Suprapubic skin (tissue), 4 donors: ENCODE measurements at regions not wholly inside any gene's neighbourhood (a gene's known extent, or its start where the extent isn't known, plus 50 kb on each side); places are given as distances from the start of the nearest gene placed in this dataset.

Experiments used
- DNase-seq, 2 donors: peaks; one replicate each; pipeline ENCODE4 v3.0.0-alpha.2; 2019; ENCODE audit warnings: low spot score in 2 of 2
- H3K27ac ChIP-seq: fragments of 200-600 bp; sonication (generic); one replicate; pipeline ENCODE4 v1.5.1; 2019
- H3K27me3 ChIP-seq: fragments of 200-600 bp; sonication (generic); one replicate; pipeline ENCODE4 v1.5.1; 2019
- H3K36me3 ChIP-seq: fragments of 200-600 bp; sonication (generic); one replicate; pipeline ENCODE4 v1.5.1; 2019
- H3K4me1 ChIP-seq: fragments of 200-600 bp; sonication (generic); one replicate; pipeline ENCODE4 v1.5.1; 2019
- H3K4me3 ChIP-seq: fragments of 200-600 bp; sonication (generic); one replicate; pipeline ENCODE4 v1.5.1; 2019; ENCODE audit warnings: mild to moderate bottlenecking
- H3K9me3 ChIP-seq: fragments of 200-600 bp; sonication (generic); one replicate; pipeline ENCODE4 v1.5.1; 2019
- CTCF ChIP-seq, 2 donors: fragments of 200-600 bp in 1 of 2; fragments of 450-650 bp in 1 of 2; sonication (generic) in 1 of 2; IDR thresholded peaks; one replicate each; pipeline ENCODE4 v1.5.1; 2016 to 2019; ENCODE audit warnings: antibody characterized with exemption in 2 of 2, mild to moderate bottlenecking in 1 of 2, moderate library complexity in 1 of 2
- EP300 ChIP-seq: sonication (generic); formaldehyde crosslinking; IDR thresholded peaks from one replicate; pipeline ENCODE4 v1.6.1; 2017; ENCODE audit warnings: antibody characterized with exemption
- POLR2A ChIP-seq, 2 donors: fragments of 450-650 bp; IDR thresholded peaks; one replicate each; pipeline ENCODE4 v1.6.1; 2017; ENCODE audit warnings: antibody characterized with exemption in 2 of 2, mild to moderate bottlenecking in 2 of 2, moderate library complexity in 2 of 2
- POLR2AphosphoS5 ChIP-seq, 3 donors: sonication (generic); formaldehyde crosslinking; IDR thresholded peaks; one replicate each; pipeline ENCODE4 v1.6.1; 2017; ENCODE audit warnings: antibody characterized with exemption in 3 of 3
- WGBS: methylation state at CpG from one replicate; pipeline ENCODE4 v1.1.5; 2018; 5-methylcytosine and 5-hydroxymethylcytosine counted together

DNA sequence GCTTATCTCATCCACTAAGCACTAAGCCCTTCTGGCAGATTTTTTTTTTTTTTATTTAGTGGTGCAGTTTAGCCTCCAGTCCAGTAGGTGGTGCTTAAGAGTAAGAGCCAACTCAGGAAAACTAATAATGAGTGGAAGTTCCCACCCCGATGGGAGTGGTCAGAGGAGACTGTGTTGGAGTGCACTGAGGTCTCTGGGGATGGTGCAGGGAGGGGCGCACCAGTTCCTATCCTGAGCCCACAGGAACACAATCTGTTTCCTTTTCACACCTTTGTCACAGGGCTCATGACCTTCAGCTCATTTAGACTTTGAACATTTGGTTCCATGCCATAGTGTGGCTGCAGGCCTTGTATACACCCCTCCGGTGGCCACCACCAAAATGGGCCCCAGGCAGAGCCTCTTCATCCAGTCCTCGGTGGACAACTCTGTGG lies 367.4 kb downstream of the SPRY2 start:
- no peaks in the 10 kb centered on the region for H3K9me3 ChIP-seq
- TF ChIP-seq CTCF (IDR thresholded peaks at IDR 0.05) (peak; percentile 2 to 35), POLR2AphosphoS5 (IDR thresholded peaks at IDR 0.05) (peak in 1 of 3 donors; percentile 34), POLR2A (IDR thresholded peaks at IDR 0.05) (no peak)
- no peak overlapping the region for H3K4me3 ChIP-seq
- no peaks in the 10 kb centered on the region for H3K4me1 ChIP-seq
- DNase-seq: peak in 1 of 2 donors; percentile 68
- H3K27me3 ChIP-seq: no peaks in the 10 kb centered on the region
- 94% methylated on average over 4 of the region's 4 CpGs for WGBS
- H3K36me3 ChIP-seq: no peaks in the 10 kb centered on the region
- no peak overlapping the region for H3K27ac ChIP-seq

GRCh38 chr13:79972066-79972569 lies 368.8 kb downstream of the SPRY2 start:
- 62% methylated on average over 2 of the region's 2 CpGs for whole genome bisulfite sequencing
- Histone ChIP-seq H3K4me3 (no peak overlapping the region), H3K27ac (no peak overlapping the region), H3K4me1 (no peaks in the 10 kb centered on the region), H3K9me3 (no peaks in the 10 kb centered on the region), H3K36me3 (no peaks in the 10 kb centered on the region), H3K27me3 (no peaks in the 10 kb centered on the region)
- TF ChIP-seq CTCF (IDR thresholded peaks at IDR 0.05) (no peak), POLR2A (IDR thresholded peaks at IDR 0.05) (no peak), EP300 (no peak), POLR2AphosphoS5 (IDR thresholded peaks at IDR 0.05) (no peak)
- no peak for DNase-seq

DNA sequence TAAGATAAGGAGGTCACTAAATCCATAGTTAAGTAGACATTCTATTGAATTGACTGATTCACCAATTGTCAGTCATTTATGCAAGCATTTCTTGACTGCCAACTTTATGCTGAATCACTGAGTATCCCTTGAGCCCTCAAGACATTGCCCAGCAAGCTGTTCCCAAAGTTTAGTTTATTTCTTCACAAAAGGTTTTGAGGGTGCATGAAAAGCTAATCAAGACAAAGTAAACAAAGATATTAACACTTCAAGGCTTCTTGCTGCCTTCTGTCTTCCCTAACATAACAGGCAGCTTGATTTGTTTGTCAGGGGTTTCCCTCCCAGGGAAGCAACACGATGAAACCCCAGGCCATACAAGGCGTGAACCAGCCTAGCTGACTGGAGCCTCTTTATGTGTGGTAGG lies 374.4 kb downstream of the SPRY2 start:
- WGBS: 57% methylated on average over 2 of the region's 2 CpGs
- H3K4me3 ChIP-seq: no peak overlapping the region
- H3K27me3 ChIP-seq: no peaks in the 10 kb centered on the region
- no peak overlapping the region for H3K27ac ChIP-seq
- no peaks in the 10 kb centered on the region for H3K9me3 ChIP-seq
- no peak for TF ChIP-seq POLR2AphosphoS5 (IDR thresholded peaks at IDR 0.05)
- DNase-seq: no peak
- no peaks in the 10 kb centered on the region for H3K4me1 ChIP-seq
- no peaks in the 10 kb centered on the region for H3K36me3 ChIP-seq

DNA sequence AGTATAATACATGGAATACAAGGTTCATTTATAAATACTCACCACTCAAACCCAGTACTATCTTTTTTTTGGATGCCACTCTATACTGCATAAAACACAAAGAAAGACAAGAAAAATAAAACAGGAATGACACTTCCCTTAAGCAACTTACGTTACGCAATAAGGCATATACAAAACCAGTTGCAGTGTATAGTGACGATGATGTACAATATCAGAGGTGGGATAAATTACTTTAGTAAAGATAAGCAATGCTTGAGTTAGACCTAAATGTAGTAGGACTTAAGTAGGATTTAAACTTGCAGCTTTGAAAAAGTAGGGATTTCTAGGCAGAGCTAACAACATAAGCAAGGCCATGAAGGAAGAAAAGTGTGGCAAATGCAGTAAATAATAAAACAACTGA lies 374.9 kb downstream of the SPRY2 start:
- no peaks in the 10 kb centered on the region for H3K9me3 ChIP-seq
- H3K36me3 ChIP-seq: no peaks in the 10 kb centered on the region
- H3K4me3 ChIP-seq: no peak overlapping the region
- 70% methylated on average over 3 of the region's 3 CpGs for WGBS
- DNase-seq: no peak
- H3K27ac ChIP-seq: no peak overlapping the region
- TF ChIP-seq CTCF (IDR thresholded peaks at IDR 0.05) (no peak), EP300 (no peak), POLR2AphosphoS5 (IDR thresholded peaks at IDR 0.05) (no peak), POLR2A (IDR thresholded peaks at IDR 0.05) (no peak)
- no peaks in the 10 kb centered on the region for H3K27me3 ChIP-seq
- H3K4me1 ChIP-seq: no peaks in the 10 kb centered on the region

- H3K9me3 ChIP-seq: no peaks in the 10 kb centered on the region
- no peak overlapping the region for H3K27ac ChIP-seq
- DNase-seq: no peak
- 85% methylated on average over 3 of the region's 3 CpGs for WGBS
- no peak overlapping the region for H3K4me3 ChIP-seq
- no peak for TF ChIP-seq POLR2A (IDR thresholded peaks at IDR 0.05)
- TF ChIP-seq EP300: no peak
- no peak for TF ChIP-seq CTCF (IDR thresholded peaks at IDR 0.05)
- TF ChIP-seq POLR2AphosphoS5 (IDR thresholded peaks at IDR 0.05): no peak
- no peaks in the 10 kb centered on the region for H3K27me3 ChIP-seq
- no peaks in the 10 kb centered on the region for H3K36me3 ChIP-seq
- H3K4me1 ChIP-seq: no peaks in the 10 kb centered on the region
Measured at GRCh38 chr13:79946556-79946955, 394.4 kb downstream of the SPRY2 start.
